Testis (tissue), 2 donors: ENCODE measurements at regions not wholly inside any gene's neighbourhood (a gene's known extent, or its start where the extent isn't known, plus 50 kb on each side); places are given as distances from the start of the nearest gene placed in this dataset.

ENCODE experiments used
- DNase-seq: peaks from one replicate; pipeline ENCODE4 v3.0.0-alpha.2; 2019
- H3K27ac ChIP-seq, 2 donors: fragments of 200-600 bp; sonication (generic); one replicate each; pipeline ENCODE4 v1.5.1; 2019
- H3K27me3 ChIP-seq: fragments of 200-600 bp; sonication (generic); one replicate; pipeline ENCODE4 v1.5.1; 2019
- H3K36me3 ChIP-seq: fragments of 200-600 bp; sonication (generic); one replicate; pipeline ENCODE4 v1.5.1; 2017; ENCODE audit warnings: low read depth; ENCODE audit errors: missing control alignments
- H3K4me1 ChIP-seq: fragments of 200-600 bp; sonication (generic); one replicate; pipeline ENCODE4 v1.5.1; 2019
- H3K4me3 ChIP-seq, 2 donors: fragments of 200-600 bp; sonication (generic); one replicate each; pipeline ENCODE4 v1.5.1; 2017 to 2019
- H3K9me3 ChIP-seq: fragments of 200-600 bp; sonication (generic); one replicate; pipeline ENCODE4 v1.5.1; 2017
- POLR2A ChIP-seq: fragments of 450-650 bp; IDR thresholded peaks from one replicate; pipeline ENCODE4 v1.6.1; 2017; ENCODE audit warnings: antibody characterized with exemption, mild to moderate bottlenecking, moderate library complexity
- WGBS, 2 donors: methylation state at CpG; one replicate each; pipeline ENCODE4 v1.1.5; 2018; 5-methylcytosine and 5-hydroxymethylcytosine counted together
- intact Hi-C: fragments of 100-400 bp; cut with DNase I; formaldehyde crosslinking; loops from one replicate; pipeline ENCODE4 v1.15.1; 2023; ENCODE audit warnings: low total_unique reads
- TF ChIP-seq, protein P1 (sequence below), 3 experiments: fragments of 450-650 bp in 2 of 3; fragments of 200-600 bp in 1 of 3; sonication (generic) in 1 of 3; IDR thresholded peaks; one replicate each; pipeline ENCODE4 v1.5.1; 2016 to 2019; ENCODE audit warnings: antibody characterized with exemption in 3 of 3, mild to moderate bottlenecking in 2 of 3, moderate library complexity in 1 of 3

DNA sequence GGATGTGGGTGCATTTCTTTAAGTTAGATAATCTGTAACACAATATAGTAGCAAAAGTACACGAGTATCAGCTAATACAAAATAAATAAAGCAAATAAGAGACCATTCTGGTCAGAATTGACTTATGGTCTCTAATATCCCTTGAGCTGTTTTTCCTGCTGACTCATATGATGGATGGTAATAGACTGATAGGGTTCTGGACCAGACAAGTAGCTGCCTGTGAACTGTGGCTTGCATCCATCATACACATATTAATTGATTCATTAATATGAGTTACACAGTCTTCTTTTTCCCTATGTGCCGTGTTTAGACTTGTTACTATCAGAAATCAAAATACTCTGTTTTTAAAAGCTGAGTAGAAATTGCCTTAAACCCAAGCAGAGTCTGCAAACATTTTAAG is 762.8 kb downstream of the GATA3 start:
- no peaks in the 10 kb centered on the region for H3K4me1 ChIP-seq
- DNase-seq = no peak
- H3K36me3 ChIP-seq = no peaks in the 10 kb centered on the region
- no peak overlapping the region for H3K4me3 ChIP-seq
- no peaks in the 10 kb centered on the region for H3K9me3 ChIP-seq
- TF ChIP-seq POLR2A = no peak
- TF ChIP-seq, protein P1, sequence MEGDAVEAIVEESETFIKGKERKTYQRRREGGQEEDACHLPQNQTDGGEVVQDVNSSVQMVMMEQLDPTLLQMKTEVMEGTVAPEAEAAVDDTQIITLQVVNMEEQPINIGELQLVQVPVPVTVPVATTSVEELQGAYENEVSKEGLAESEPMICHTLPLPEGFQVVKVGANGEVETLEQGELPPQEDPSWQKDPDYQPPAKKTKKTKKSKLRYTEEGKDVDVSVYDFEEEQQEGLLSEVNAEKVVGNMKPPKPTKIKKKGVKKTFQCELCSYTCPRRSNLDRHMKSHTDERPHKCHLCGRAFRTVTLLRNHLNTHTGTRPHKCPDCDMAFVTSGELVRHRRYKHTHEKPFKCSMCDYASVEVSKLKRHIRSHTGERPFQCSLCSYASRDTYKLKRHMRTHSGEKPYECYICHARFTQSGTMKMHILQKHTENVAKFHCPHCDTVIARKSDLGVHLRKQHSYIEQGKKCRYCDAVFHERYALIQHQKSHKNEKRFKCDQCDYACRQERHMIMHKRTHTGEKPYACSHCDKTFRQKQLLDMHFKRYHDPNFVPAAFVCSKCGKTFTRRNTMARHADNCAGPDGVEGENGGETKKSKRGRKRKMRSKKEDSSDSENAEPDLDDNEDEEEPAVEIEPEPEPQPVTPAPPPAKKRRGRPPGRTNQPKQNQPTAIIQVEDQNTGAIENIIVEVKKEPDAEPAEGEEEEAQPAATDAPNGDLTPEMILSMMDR (IDR thresholded peaks at IDR 0.05) = no peak
- intact Hi-C loops = no loop called here
- no peak overlapping the region for H3K27ac ChIP-seq
- WGBS, 2 donors = 30 to 35% methylated on average over 2 of the region's 2 CpGs
- no peaks in the 10 kb centered on the region for H3K27me3 ChIP-seq

DNA sequence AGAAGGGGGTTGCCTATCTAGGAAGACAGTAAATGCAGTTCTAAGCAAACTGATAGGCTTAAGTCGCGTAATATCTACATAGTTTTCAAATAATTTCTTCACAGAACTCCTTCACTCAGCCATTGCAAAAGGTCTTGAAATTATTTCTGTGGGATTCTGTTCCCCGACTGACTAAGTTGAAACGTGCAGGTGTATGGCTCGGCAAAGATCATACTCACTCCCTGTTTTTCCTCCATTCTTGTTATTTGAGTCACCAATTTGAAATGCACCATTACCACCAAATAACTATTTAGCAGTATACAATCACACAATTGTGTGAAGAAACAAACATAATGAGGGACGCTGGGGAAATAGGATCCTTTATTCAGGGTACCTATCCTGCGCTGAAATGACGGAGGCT is 771.1 kb downstream of the GATA3 start:
- Histone ChIP-seq H3K36me3 (no peaks in the 10 kb centered on the region), H3K4me3 (no peak overlapping the region), H3K4me1 (no peaks in the 10 kb centered on the region), H3K9me3 (no peaks in the 10 kb centered on the region), H3K27ac (no peak overlapping the region), H3K27me3 (no peaks in the 10 kb centered on the region)
- intact Hi-C loops = no loop called here
- no peak for DNase-seq
- TF ChIP-seq POLR2A = no peak
- TF ChIP-seq, protein P1 (IDR thresholded peaks at IDR 0.05) = no peak
- 72 to 77% methylated on average over 8 of the region's 8 CpGs for WGBS, 2 donors

GRCh38 chr10:8829592-8829991 is 775.1 kb downstream of the GATA3 start:
- Histone ChIP-seq H3K27ac (no peak overlapping the region), H3K27me3 (no peaks in the 10 kb centered on the region), H3K9me3 (no peaks in the 10 kb centered on the region), H3K4me3 (no peak overlapping the region), H3K36me3 (no peaks in the 10 kb centered on the region), H3K4me1 (no peaks in the 10 kb centered on the region)
- no peak for DNase-seq
- TF ChIP-seq, protein P1 (IDR thresholded peaks at IDR 0.05) = no peak
- TF ChIP-seq POLR2A = no peak
- 49 to 63% methylated on average over 2 of the region's 2 CpGs for WGBS, 2 donors
- intact Hi-C loops = no loop called here

DNA sequence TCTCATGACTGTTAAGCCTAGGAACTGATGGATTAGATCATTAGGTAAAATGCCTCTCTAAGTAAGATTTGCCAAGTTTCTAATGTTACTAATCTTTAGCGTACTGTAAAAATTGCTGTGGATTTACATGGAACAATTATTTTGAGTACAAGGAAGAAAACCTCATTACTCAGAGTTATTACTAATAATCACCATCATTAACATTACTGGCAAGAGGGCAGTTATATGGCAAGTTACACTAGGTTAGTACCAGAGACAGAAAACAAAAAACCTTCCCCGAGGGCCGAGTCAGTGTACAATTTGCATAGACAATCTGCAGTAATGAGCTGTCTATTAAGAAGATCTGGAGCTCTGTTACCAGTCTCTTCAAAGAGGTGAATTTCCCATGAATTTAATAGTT is 775.6 kb downstream of the GATA3 start:
- 71 to 84% methylated on average over 3 of the region's 3 CpGs for WGBS, 2 donors
- DNase-seq = no peak
- H3K27me3 ChIP-seq = no peaks in the 10 kb centered on the region
- no peaks in the 10 kb centered on the region for H3K36me3 ChIP-seq
- no peak overlapping the region for H3K4me3 ChIP-seq
- no peaks in the 10 kb centered on the region for H3K9me3 ChIP-seq
- H3K4me1 ChIP-seq = no peaks in the 10 kb centered on the region
- intact Hi-C loops = no loop called here
- TF ChIP-seq POLR2A = no peak
- TF ChIP-seq, protein P1 (IDR thresholded peaks at IDR 0.05) = no peak
- H3K27ac ChIP-seq = no peak overlapping the region

DNA sequence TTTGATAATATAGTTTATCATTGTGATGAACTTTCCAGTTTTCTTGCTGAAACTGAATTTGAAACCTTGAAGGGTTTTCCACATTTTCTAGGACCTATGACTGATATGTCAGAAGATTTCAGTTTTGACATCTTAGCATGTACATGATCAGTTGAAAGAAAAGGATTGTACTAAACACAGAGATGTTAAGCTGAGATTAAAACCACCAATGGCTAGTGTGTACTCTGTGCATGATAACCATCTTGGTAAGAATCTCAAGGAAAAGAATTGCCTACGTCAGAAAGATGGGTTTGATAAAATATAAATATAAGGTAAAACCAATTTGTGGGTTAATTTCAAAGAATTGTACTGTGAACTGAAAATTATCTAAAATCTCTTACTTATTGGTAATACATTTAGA is 776.4 kb downstream of the GATA3 start:
- no peak overlapping the region for H3K27ac ChIP-seq
- no peaks in the 10 kb centered on the region for H3K9me3 ChIP-seq
- no peaks in the 10 kb centered on the region for H3K4me1 ChIP-seq
- intact Hi-C loops = no loop called here
- no peak for DNase-seq
- H3K36me3 ChIP-seq = no peaks in the 10 kb centered on the region
- H3K4me3 ChIP-seq = no peak overlapping the region
- TF ChIP-seq, protein P1 (IDR thresholded peaks at IDR 0.05) = no peak
- TF ChIP-seq POLR2A = no peak
- no peaks in the 10 kb centered on the region for H3K27me3 ChIP-seq
- 76 to 77% methylated on average over 1 of the region's 1 CpG for WGBS, 2 donors
